Mesenchymal stem cell (in vitro differentiated cells and primary cell): ENCODE measurements at regions not wholly inside any gene's neighbourhood (a gene's known extent, or its start where the extent isn't known, plus 50 kb on each side); places are given as distances from the start of the nearest gene placed in this dataset.

Source experiments
- DNase-seq: peaks from one replicate; pipeline ENCODE4 v3.0.0-alpha.2; 2013
- H2AFZ ChIP-seq: one replicate; pipeline ENCODE4 v1.6.1; 2013; ENCODE audit warnings: low read depth, mild to moderate bottlenecking, control low read depth, inconsistent platforms, low read length, moderate library complexity
- H2AK5ac ChIP-seq: 2 replicates; pipeline ENCODE4 v1.6.1; 2013; ENCODE audit warnings: low read length, moderate library complexity, mild to moderate bottlenecking, inconsistent platforms; ENCODE audit not compliant: severe bottlenecking
- H2BK120ac ChIP-seq: one replicate; pipeline ENCODE4 v1.6.1; 2013; ENCODE audit warnings: low read depth, mild to moderate bottlenecking, inconsistent platforms, low read length, moderate library complexity
- H2BK12ac ChIP-seq, 2 experiments: one replicate each; pipeline ENCODE4 v1.6.1; 2013; ENCODE audit warnings: inconsistent platforms in 2 of 2, low read length in 2 of 2, mild to moderate bottlenecking in 2 of 2, moderate library complexity in 2 of 2, control low read depth in 1 of 2
- H2BK15ac ChIP-seq: one replicate; pipeline ENCODE4 v1.6.1; 2013; ENCODE audit warnings: mild to moderate bottlenecking, low read depth, inconsistent platforms; ENCODE audit not compliant: poor library complexity, severe bottlenecking
- H2BK5ac ChIP-seq: 2 replicates; pipeline ENCODE4 v1.6.1; 2013; ENCODE audit warnings: low read depth, mild to moderate bottlenecking, low read length, control low read depth, inconsistent platforms; ENCODE audit not compliant: poor library complexity, severe bottlenecking
- H3K14ac ChIP-seq, 2 experiments: one replicate each; pipeline ENCODE4 v1.6.1; 2013; ENCODE audit warnings: inconsistent platforms in 2 of 2, low read length in 2 of 2, control low read depth in 1 of 2, mild to moderate bottlenecking in 1 of 2, moderate library complexity in 1 of 2
- H3K18ac ChIP-seq, 2 experiments: one replicate each; pipeline ENCODE4 v1.6.1; 2013; ENCODE audit warnings: inconsistent platforms in 2 of 2, low read length in 2 of 2, control low read depth in 1 of 2, low read depth in 1 of 2, mild to moderate bottlenecking in 1 of 2
- H3K23ac ChIP-seq, 2 experiments: one replicate each; pipeline ENCODE4 v1.6.1; 2013; ENCODE audit warnings: inconsistent platforms in 2 of 2, low read length in 2 of 2, mild to moderate bottlenecking in 2 of 2, moderate library complexity in 2 of 2, control low read depth in 1 of 2
- H3K27ac ChIP-seq: 2 replicates; pipeline ENCODE4 v1.5.1; 2013; ENCODE audit warnings: mild to moderate bottlenecking, moderate library complexity, low read length, control low read depth, inconsistent platforms; ENCODE audit not compliant: poor library complexity, severe bottlenecking
- H3K27me3 ChIP-seq, 2 experiments: 2 replicates each; pipeline versions ENCODE4 v1.6.1 to v1.7.0; 2013; ENCODE audit warnings: low read length in 2 of 2, mild to moderate bottlenecking in 2 of 2, moderate library complexity in 2 of 2, control low read depth in 1 of 2, inconsistent platforms in 1 of 2; ENCODE audit not compliant: control insufficient read depth in 1 of 2, insufficient read depth in 1 of 2
- H3K36me3 ChIP-seq, 2 experiments: 2 replicates each; pipeline versions ENCODE4 v1.6.1 to v1.7.0; 2013; ENCODE audit warnings: low read length in 2 of 2, control low read depth in 1 of 2, inconsistent platforms in 1 of 2, low read depth in 1 of 2, mild to moderate bottlenecking in 1 of 2; ENCODE audit not compliant: insufficient read depth in 2 of 2, control insufficient read depth in 1 of 2
- H3K4ac ChIP-seq, 2 experiments: one replicate each; pipeline ENCODE4 v1.6.1; 2013; ENCODE audit warnings: inconsistent platforms in 2 of 2, low read length in 2 of 2, mild to moderate bottlenecking in 2 of 2, moderate library complexity in 2 of 2, control low read depth in 1 of 2, low read depth in 1 of 2
- H3K4me1 ChIP-seq: 2 replicates; pipeline ENCODE4 v1.6.1; 2013; ENCODE audit warnings: low read depth, low read length, control low read depth; ENCODE audit not compliant: control insufficient read depth, insufficient read depth
- H3K4me2 ChIP-seq: 2 replicates; pipeline ENCODE4 v1.6.1; 2013; ENCODE audit warnings: low read length, mild to moderate bottlenecking, inconsistent platforms; ENCODE audit not compliant: poor library complexity, severe bottlenecking
- H3K4me3 ChIP-seq, 2 experiments: 2 replicates each; pipeline versions ENCODE4 v1.5.1 to v1.7.0; 2013; ENCODE audit warnings: low read length in 2 of 2, mild to moderate bottlenecking in 2 of 2, control low read depth in 1 of 2, low read depth in 1 of 2; ENCODE audit not compliant: insufficient read depth in 1 of 2
- H3K79me1 ChIP-seq: replicated peaks from 2 replicates; pipeline ENCODE4 v1.6.1; 2013; ENCODE audit warnings: mild to moderate bottlenecking, control low read depth, low read length, inconsistent platforms; ENCODE audit not compliant: poor library complexity, severe bottlenecking
- H3K9ac ChIP-seq: 2 replicates; pipeline ENCODE4 v1.7.0; 2013; ENCODE audit warnings: mild to moderate bottlenecking, low read length, moderate library complexity
- H3K9me3 ChIP-seq: 2 replicates; pipeline ENCODE4 v1.7.0; 2013; ENCODE audit warnings: mild to moderate bottlenecking, low read length; ENCODE audit not compliant: control insufficient read depth
- H4K8ac ChIP-seq: one replicate; pipeline ENCODE4 v1.6.1; 2013; ENCODE audit warnings: inconsistent platforms, mild to moderate bottlenecking, low read length, moderate library complexity
- H4K91ac ChIP-seq: one replicate; pipeline ENCODE4 v1.6.1; 2013; ENCODE audit warnings: mild to moderate bottlenecking, low read length, inconsistent platforms
- WGBS: methylation state at CpG from one replicate; pipeline ENCODE4 v1.1.7; 2013; ENCODE audit warnings: mixed read lengths; 5-methylcytosine and 5-hydroxymethylcytosine counted together

DNA sequence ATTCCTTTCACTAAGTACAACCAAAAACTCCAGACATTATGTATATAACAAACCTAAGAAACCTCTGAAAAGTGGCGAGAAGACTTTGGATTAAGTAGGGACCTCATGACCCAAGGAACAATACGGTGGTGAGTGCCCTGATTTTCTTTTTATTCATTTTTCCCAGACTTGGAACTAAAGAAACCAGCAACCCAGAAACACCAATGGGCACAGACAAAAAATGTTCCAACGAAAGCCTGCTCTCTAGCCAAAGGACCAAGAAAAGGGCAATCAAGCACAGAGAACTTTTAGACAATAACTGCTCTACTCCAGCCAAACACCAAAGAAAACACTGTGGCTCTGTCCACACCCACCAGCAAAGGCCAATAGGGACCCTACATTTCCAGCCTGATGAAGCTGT, 66.2 kb upstream of the SSBP2 start:
- no peak overlapping the region for H2AFZ ChIP-seq
- no peak overlapping the region for H3K14ac ChIP-seq
- WGBS = 96% methylated on average over 3 of the region's 3 CpGs
- no peak overlapping the region for H2BK15ac ChIP-seq
- H2BK120ac ChIP-seq = no peak overlapping the region
- H3K9ac ChIP-seq = no peak overlapping the region
- DNase-seq = no peak
- no peak overlapping the region for H3K18ac ChIP-seq
- no peaks in the 10 kb centered on the region for H3K27me3 ChIP-seq
- no peak overlapping the region for H2BK5ac ChIP-seq
- H3K4me1 ChIP-seq = peaks cover 3% of the 10 kb centered on the region
- H2AK5ac ChIP-seq = no peak overlapping the region
- H3K4me2 ChIP-seq = no peak overlapping the region
- H3K4ac ChIP-seq = no peak overlapping the region
- no peak overlapping the region for H4K8ac ChIP-seq
- H4K91ac ChIP-seq = no peak overlapping the region
- no peak overlapping the region for H3K27ac ChIP-seq
- no peaks in the 10 kb centered on the region for H3K9me3 ChIP-seq
- no peak overlapping the region for H2BK12ac ChIP-seq
- H3K23ac ChIP-seq = no peak overlapping the region
- no peaks in the 10 kb centered on the region for H3K79me1 ChIP-seq
- no peak overlapping the region for H3K4me3 ChIP-seq
- H3K36me3 ChIP-seq = no peaks in the 10 kb centered on the region

DNA sequence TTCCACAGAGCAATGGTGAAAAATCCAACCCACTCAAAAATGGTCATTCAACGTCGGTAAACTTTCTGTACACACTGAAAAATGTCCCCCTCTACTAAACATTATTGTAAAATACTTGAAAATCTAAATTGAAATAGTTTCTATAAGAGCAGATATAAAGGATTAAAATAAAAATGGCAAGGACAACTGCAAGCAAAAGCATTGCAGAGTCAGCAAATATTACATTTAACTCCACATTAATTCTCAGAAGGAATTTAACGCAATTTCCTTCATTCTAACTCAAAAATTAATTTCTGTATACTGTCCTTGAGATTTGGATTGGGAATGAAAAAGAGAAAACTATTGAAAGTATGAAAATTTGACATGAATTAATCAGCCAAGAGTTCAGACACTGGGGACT, 64.4 kb upstream of the SSBP2 start:
- peaks cover 3% of the 10 kb centered on the region for H3K4me1 ChIP-seq
- no peak for DNase-seq
- H4K8ac ChIP-seq = no peak overlapping the region
- H2AFZ ChIP-seq = no peak overlapping the region
- H2BK12ac ChIP-seq = no peak overlapping the region
- no peak overlapping the region for H3K9ac ChIP-seq
- no peak overlapping the region for H3K23ac ChIP-seq
- no peaks in the 10 kb centered on the region for H3K9me3 ChIP-seq
- no peak overlapping the region for H4K91ac ChIP-seq
- no peaks in the 10 kb centered on the region for H3K79me1 ChIP-seq
- no peak overlapping the region for H3K4me3 ChIP-seq
- no peak overlapping the region for H3K4me2 ChIP-seq
- H3K36me3 ChIP-seq = no peaks in the 10 kb centered on the region
- H3K4ac ChIP-seq = no peak overlapping the region
- no peak overlapping the region for H2BK5ac ChIP-seq
- H2AK5ac ChIP-seq = no peak overlapping the region
- H3K27ac ChIP-seq = no peak overlapping the region
- no peak overlapping the region for H2BK120ac ChIP-seq
- H3K18ac ChIP-seq = no peak overlapping the region
- no peak overlapping the region for H2BK15ac ChIP-seq
- no CpG with 5 or more reads among the region's 3 CpGs for WGBS
- no peaks in the 10 kb centered on the region for H3K27me3 ChIP-seq
- H3K14ac ChIP-seq = no peak overlapping the region

DNA sequence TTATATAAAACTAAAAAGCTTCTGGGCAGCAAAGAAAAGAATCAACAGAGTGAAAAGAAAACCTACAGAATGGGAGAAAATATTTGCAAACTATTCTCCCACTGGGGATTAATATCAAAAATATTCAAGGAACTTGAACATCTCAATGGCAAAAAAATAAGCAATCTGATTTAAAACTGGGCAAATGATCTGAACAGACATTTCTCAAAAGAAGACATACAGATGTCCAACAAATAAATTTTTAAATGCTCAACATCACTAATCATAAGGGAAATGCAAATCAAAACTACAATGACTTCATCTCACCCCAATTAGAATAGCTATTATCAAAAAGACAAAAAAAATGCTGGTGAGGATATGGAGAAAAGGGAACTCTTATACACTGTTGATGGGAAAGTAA, 57.2 kb upstream of the SSBP2 start:
- Histone ChIP-seq H3K4me1 (no peaks in the 10 kb centered on the region), H3K23ac (no peak overlapping the region), H3K4me3 (no peak overlapping the region), H4K8ac (no peak overlapping the region), H2BK12ac (no peak overlapping the region), H3K9me3 (peaks cover 10% of the 10 kb centered on the region), H3K27ac (no peak overlapping the region), H3K14ac (no peak overlapping the region), H3K4ac (no peak overlapping the region), H3K18ac (no peak overlapping the region), H2BK120ac (no peak overlapping the region), H3K79me1 (no peaks in the 10 kb centered on the region), H3K27me3 (no peaks in the 10 kb centered on the region), H3K4me2 (no peak overlapping the region), H3K36me3 (no peaks in the 10 kb centered on the region), H3K9ac (no peak overlapping the region), H2AFZ (no peak overlapping the region), H2AK5ac (no peak overlapping the region), H2BK5ac (no peak overlapping the region), H2BK15ac (no peak overlapping the region), H4K91ac (no peak overlapping the region)
- DNase-seq = no peak

DNA sequence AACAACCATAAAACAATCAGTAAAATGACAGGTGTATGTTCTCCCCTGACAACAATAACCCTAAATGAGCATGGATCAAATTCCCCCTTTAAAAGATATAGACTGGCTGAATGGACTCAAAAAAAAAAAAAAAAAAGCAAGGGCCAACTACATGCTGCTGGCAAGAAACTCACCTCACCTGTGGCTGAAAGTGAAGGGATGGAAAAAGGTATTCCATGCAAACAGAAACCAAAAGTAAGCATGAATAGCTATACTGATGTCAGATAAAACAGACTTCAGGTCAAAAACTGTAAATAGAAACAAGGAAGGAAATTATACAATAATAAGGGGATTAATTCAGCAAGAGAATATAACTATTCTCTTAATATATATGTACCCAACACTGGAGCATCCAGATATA, 54.2 kb upstream of the SSBP2 start:
- Histone ChIP-seq H3K9ac (no peak overlapping the region), H3K4me2 (no peak overlapping the region), H2BK15ac (no peak overlapping the region), H3K36me3 (no peaks in the 10 kb centered on the region), H2BK120ac (no peak overlapping the region), H2AK5ac (no peak overlapping the region), H4K8ac (no peak overlapping the region), H3K14ac (no peak overlapping the region), H3K4me1 (no peaks in the 10 kb centered on the region), H3K23ac (no peak overlapping the region), H2BK12ac (no peak overlapping the region), H3K18ac (no peak overlapping the region), H2BK5ac (no peak overlapping the region), H3K27me3 (no peaks in the 10 kb centered on the region), H3K9me3 (peaks cover 10% of the 10 kb centered on the region), H3K4ac (no peak overlapping the region), H3K4me3 (no peak overlapping the region), H2AFZ (no peak overlapping the region), H4K91ac (no peak overlapping the region), H3K27ac (no peak overlapping the region), H3K79me1 (no peaks in the 10 kb centered on the region)
- DNase-seq = no peak
